ENCODE measurements at regions not wholly inside any gene's neighbourhood (a gene's known extent, or its start where the extent isn't known, plus 50 kb on each side); places are given as distances from the start of the nearest gene placed in this dataset.

- ATAC-seq = no peak
- ChIA-PET POLR2A (interaction anchor here (0.6 kb wide), 1 partner anchor 1330 kb away, joined by 3 read pairs; no protein-coding TSS in a partner anchor), CTCF (no interaction called here)
- TF ChIP-seq CTCF (IDR thresholded peaks at IDR 0.05) = no peak
- H3K27me3 Mint-ChIP-seq = no peaks in the 10 kb centered on the region
- no peak for DNase-seq
- no peak overlapping the region for H3K4me3 Mint-ChIP-seq
- H3K36me3 Mint-ChIP-seq (ENCODE audit: low read depth) = no peaks in the 10 kb centered on the region
- H3K27ac Mint-ChIP-seq = no peak overlapping the region
- peaks cover 3% of the 10 kb centered on the region for H3K9me3 Mint-ChIP-seq
- intact Hi-C loops (cut with micrococcal nuclease) = no loop called here
- H3K4me1 Mint-ChIP-seq (ENCODE audit: low read depth) = peaks cover 3% of the 10 kb centered on the region
Observed at GRCh38 chr5:124061068-124061430, 549.1 kb downstream of the CSNK1G3 start.

GRCh38 chr5:124060413-124061067 is 548.6 kb downstream of the CSNK1G3 start:
- DNase-seq (no peak), ATAC-seq (no peak)
- Mint-ChIP-seq H3K4me1 (ENCODE audit: low read depth) (peaks cover 3% of the 10 kb centered on the region), H3K27me3 (no peaks in the 10 kb centered on the region), H3K4me3 (no peak overlapping the region), H3K36me3 (ENCODE audit: low read depth) (no peaks in the 10 kb centered on the region), H3K27ac (no peak overlapping the region), H3K9me3 (peaks cover 3% of the 10 kb centered on the region)
- no peak for TF ChIP-seq CTCF (IDR thresholded peaks at IDR 0.05)
- CTCF ChIA-PET = no interaction called here
- intact Hi-C loops (cut with micrococcal nuclease) = no loop called here
- POLR2A ChIA-PET = interaction anchor here (0.6 kb wide), 1 partner anchor 1331 kb away, joined by 3 read pairs; no protein-coding TSS in a partner anchor

- no peak for TF ChIP-seq CTCF (IDR thresholded peaks at IDR 0.05)
- ChIA-PET CTCF (no interaction called here), POLR2A (no interaction called here)
- Mint-ChIP-seq H3K9me3 (peaks cover 3% of the 10 kb centered on the region), H3K27ac (no peak overlapping the region), H3K4me3 (no peak overlapping the region), H3K27me3 (no peaks in the 10 kb centered on the region), H3K4me1 (ENCODE audit: low read depth) (peaks cover 3% of the 10 kb centered on the region), H3K36me3 (ENCODE audit: low read depth) (no peaks in the 10 kb centered on the region)
- ATAC-seq = no peak
- intact Hi-C loops (cut with micrococcal nuclease) = no loop called here
- DNase-seq = no peak
Observed at GRCh38 chr5:124060011-124060410, 548.0 kb downstream of the CSNK1G3 start.

GRCh38 chr5:124059200-124059599 is 547.2 kb downstream of the CSNK1G3 start:
- Mint-ChIP-seq H3K27me3 (no peaks in the 10 kb centered on the region), H3K4me3 (no peak overlapping the region), H3K4me1 (ENCODE audit: low read depth) (peaks cover 3% of the 10 kb centered on the region), H3K9me3 (peaks cover 3% of the 10 kb centered on the region), H3K27ac (no peak overlapping the region), H3K36me3 (ENCODE audit: low read depth) (no peaks in the 10 kb centered on the region)
- DNase-seq = no peak
- POLR2A ChIA-PET = no interaction called here
- CTCF ChIA-PET = no interaction called here
- intact Hi-C loops (cut with micrococcal nuclease) = no loop called here
- no peak for ATAC-seq
- no peak for TF ChIP-seq CTCF (IDR thresholded peaks at IDR 0.05)

GRCh38 chr5:124057724-124058231 is 545.8 kb downstream of the CSNK1G3 start:
- no peaks in the 10 kb centered on the region for H3K27me3 Mint-ChIP-seq
- TF ChIP-seq CTCF (IDR thresholded peaks at IDR 0.05) = no peak
- H3K4me3 Mint-ChIP-seq = no peak overlapping the region
- H3K36me3 Mint-ChIP-seq (ENCODE audit: low read depth) = no peaks in the 10 kb centered on the region
- DNase-seq = no peak
- intact Hi-C loops (cut with micrococcal nuclease) = no loop called here
- no peak for ATAC-seq
- H3K27ac Mint-ChIP-seq = no peak overlapping the region
- ChIA-PET POLR2A (no interaction called here), CTCF (interaction anchor here (0.6 kb wide), 2 partner anchors 31 to 88 kb away, joined by 3 read pairs; no protein-coding TSS in a partner anchor)
- no peaks in the 10 kb centered on the region for H3K9me3 Mint-ChIP-seq
- H3K4me1 Mint-ChIP-seq (ENCODE audit: low read depth) = peaks cover 3% of the 10 kb centered on the region
